K562 (cell line): ENCODE measurements at regions not wholly inside any gene's neighbourhood (a gene's known extent, or its start where the extent isn't known, plus 50 kb on each side); places are given as distances from the start of the nearest gene placed in this dataset.

Source experiments
- ATAC-seq: fragments of 200-7000 bp; cut with Tn5 transposase; 3 replicates; pipeline ENCODE4 v1.9.1; 2020; ENCODE audit warnings: moderate library complexity
- BruUV-seq: library from RNA; stranded (reverse); fragments of 400-500 nt; replicated peaks from 2 replicates; lab custom pipeline; 2021; lab: Mats Ljungman, UMichigan
- CTCF ChIA-PET: fragments of 300-600 bp; formaldehyde crosslinking; extraction: SDS; loops from one replicate; lab custom pipeline; 2021; ENCODE audit warnings: low intra/inter-chr PET ratio; lab: Yijun Ruan, JAX
- POLR2A ChIA-PET: fragments of 300-600, 350-650 bp; sonication (Branson Sonifier 250); formaldehyde crosslinking; extraction: SDS; loops from one replicate; lab custom pipeline; 2021; ENCODE audit warnings: antibody characterized with exemption, inconsistent platforms; lab: Yijun Ruan, JAX
- DNase-seq, 4 experiments: peaks; one replicate each; pipeline versions ENCODE4 v3.0.0 to v3.0.0-alpha.2; 2011 to 2018; ENCODE audit warnings: low spot score in 3 of 4, mixed read lengths in 3 of 4; ENCODE audit errors: extremely low read depth in 1 of 4
- FAIRE-seq: peaks from 2 replicates; lab custom pipeline; 2011; peaks lifted over from hg19 to GRCh38; lab: Jason Lieb, UNC
- H2AFZ ChIP-seq: 2 replicates; pipeline ENCODE4 v1.6.0; 2011; ENCODE audit warnings: low read depth, low read length, control low read depth, inconsistent platforms
- H3K27ac ChIP-seq: fragments of 200-600 bp; 3 replicates; pipeline ENCODE4 v1.8.0; 2011; ENCODE audit warnings: low read depth, mild to moderate bottlenecking, control low read depth, inconsistent platforms, low read length, moderate library complexity, mixed read lengths; ENCODE audit errors: extremely low read depth
- H3K27me3 ChIP-seq, 2 experiments: fragments of 300-600 bp in 1 of 2; 2 replicates in 1 of 2; 3 replicates in 1 of 2; pipeline versions ENCODE4 v1.6.0 to v1.8.0; 2011; ENCODE audit warnings: inconsistent platforms in 2 of 2, low read length in 2 of 2, mild to moderate bottlenecking in 1 of 2, mixed read lengths in 1 of 2, moderate library complexity in 1 of 2; ENCODE audit not compliant: control insufficient read depth in 2 of 2, insufficient read depth in 2 of 2
- H3K36me3 ChIP-seq: fragments of 300-600 bp; 3 replicates; pipeline ENCODE4 v1.8.0; 2011; ENCODE audit warnings: mild to moderate bottlenecking, low read length, inconsistent platforms; ENCODE audit not compliant: control insufficient read depth, insufficient read depth
- H3K4me1 ChIP-seq, 2 experiments: fragments of 200-600 bp in 1 of 2; replicated peaks in 1 of 2; 2 replicates in 1 of 2; 3 replicates in 1 of 2; pipeline versions ENCODE4 v1.5.1 to v1.8.0; 2011; ENCODE audit warnings: inconsistent platforms in 2 of 2, low read length in 2 of 2, mild to moderate bottlenecking in 1 of 2, mixed read lengths in 1 of 2, moderate library complexity in 1 of 2; ENCODE audit not compliant: control insufficient read depth in 2 of 2, insufficient read depth in 2 of 2
- H3K4me2 ChIP-seq: 2 replicates; pipeline ENCODE4 v1.6.1; 2011; ENCODE audit warnings: low read length, control low read depth, inconsistent platforms, mixed read lengths; ENCODE audit not compliant: insufficient read depth
- H3K4me3 ChIP-seq: fragments of 200-600 bp; sonication (generic), shearing (Covaris generic); 2 replicates; pipeline ENCODE4 v1.5.1; 2016; ENCODE audit warnings: control low read depth, inconsistent platforms
- H3K79me2 ChIP-seq: fragments of 200-600 bp; 3 replicates; pipeline ENCODE4 v1.8.0; 2011; ENCODE audit warnings: low read length, inconsistent platforms; ENCODE audit not compliant: control insufficient read depth, insufficient read depth
- H3K9ac ChIP-seq, 2 experiments: 2 replicates each; pipeline versions ENCODE4 v1.6.0 to v1.6.1; 2011; ENCODE audit warnings: low read depth in 2 of 2, low read length in 2 of 2, control low read depth in 1 of 2, inconsistent platforms in 1 of 2, mild to moderate bottlenecking in 1 of 2, mixed read lengths in 1 of 2; ENCODE audit not compliant: insufficient read depth in 1 of 2
- H3K9me1 ChIP-seq: one replicate; pipeline ENCODE4 v1.6.0; 2011; ENCODE audit warnings: inconsistent platforms, mild to moderate bottlenecking, low read length, moderate library complexity; ENCODE audit not compliant: control insufficient read depth, insufficient read depth
- H3K9me3 ChIP-seq: replicated peaks from 2 replicates; pipeline ENCODE4 v1.5.1; 2011; ENCODE audit warnings: low read depth, low read length, inconsistent platforms; ENCODE audit not compliant: control insufficient read depth, insufficient read depth
- H4K20me1 ChIP-seq: replicated peaks from 2 replicates; pipeline ENCODE4 v1.6.1; 2011; ENCODE audit warnings: low read length, inconsistent platforms, mixed read lengths; ENCODE audit not compliant: control insufficient read depth, insufficient read depth
- EP400 ChIP-seq: fragments of 450-650 bp; IDR thresholded peaks from 2 replicates; pipeline ENCODE4 v1.6.1; 2017; ENCODE audit warnings: antibody characterized with exemption, mild to moderate bottlenecking, moderate library complexity
- MTF1 ChIP-seq: fragments of 250-450 bp; sonication (Bioruptor Pico); IDR thresholded peaks from 2 replicates; pipeline ENCODE4 v1.9.0; 2021; ENCODE audit warnings: moderate library complexity, mild to moderate bottlenecking, inconsistent platforms, borderline replicate concordance
- ZNF318 ChIP-seq, 2 experiments: fragments of 450-650 bp; IDR thresholded peaks; 2 replicates each; pipeline ENCODE4 v1.6.1; 2016; ENCODE audit warnings: mild to moderate bottlenecking in 2 of 2, borderline replicate concordance in 1 of 2, low read depth in 1 of 2, moderate library complexity in 1 of 2
- WGBS: fragments of 100-300 bp; shearing (Covaris generic); methylation state at CpG from one replicate; pipeline ENCODE4 v1.1.6; 2016; ENCODE audit warnings: low coverage, mixed read lengths; ENCODE audit not compliant: insufficient coverage; ENCODE audit errors: missing lambda C conversion rate; 5-methylcytosine and 5-hydroxymethylcytosine counted together
- in situ Hi-C: fragments of 300-500 bp; cut with MboI; formaldehyde crosslinking; loops from 4 replicates; pipeline ENCODE4 v1.15.0; 2018; ENCODE audit warnings: inconsistent platforms, mixed read lengths
- intact Hi-C: fragments of 100-400 bp; cut with micrococcal nuclease; formaldehyde crosslinking; loops from 2 replicates; pipeline ENCODE4 v1.14.2; 2022
- TF ChIP-seq, protein P1 (sequence below): fragments of 450-650 bp; IDR thresholded peaks from 2 replicates; pipeline ENCODE4 v1.6.1; 2016; ENCODE audit warnings: mild to moderate bottlenecking
- TF ChIP-seq, protein P2 (sequence below): fragments of 450-650 bp; IDR thresholded peaks from 2 replicates; pipeline ENCODE4 v1.6.1; 2017; ENCODE audit warnings: antibody characterized with exemption, mild to moderate bottlenecking
- TF ChIP-seq, protein P3 (sequence below): sonication (generic); formaldehyde crosslinking; IDR thresholded peaks from 2 replicates; pipeline ENCODE4 v1.8.0; 2022; ENCODE audit warnings: mild to moderate bottlenecking, missing genetic modification reagents

DNA sequence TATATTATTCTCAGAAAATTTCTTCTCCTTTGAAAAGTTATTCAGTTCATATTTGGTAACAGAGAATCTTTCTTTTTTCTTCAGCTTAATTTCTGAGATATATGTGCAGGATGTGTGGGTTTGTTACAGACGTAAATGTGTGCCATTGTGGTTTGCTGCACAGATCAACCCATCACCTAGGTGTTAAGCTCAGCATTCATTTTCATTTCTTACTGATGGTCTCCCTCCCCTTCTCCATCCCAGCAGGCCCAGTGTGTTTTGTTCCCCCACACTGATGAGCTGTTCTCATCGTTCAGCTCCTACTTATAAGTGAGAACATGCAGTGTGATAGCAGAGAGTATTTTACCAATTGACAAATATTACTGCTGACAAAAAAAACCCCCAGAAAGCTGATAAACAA, 330.0 kb upstream of the CHD1 start:
- 0% methylated on average over 2 of the region's 2 CpGs for WGBS
- Histone ChIP-seq H3K9me3 (no peaks in the 10 kb centered on the region), H3K27me3 (no peaks in the 10 kb centered on the region), H3K36me3 (no peaks in the 10 kb centered on the region), H2AFZ (no peak overlapping the region), H3K9me1 (no peaks in the 10 kb centered on the region), H4K20me1 (no peaks in the 10 kb centered on the region), H3K79me2 (no peaks in the 10 kb centered on the region), H3K9ac (no peak overlapping the region), H3K27ac (no peak overlapping the region), H3K4me2 (no peak overlapping the region), H3K4me3 (no peak overlapping the region), H3K4me1 (no peaks in the 10 kb centered on the region)
- intact Hi-C loops (no loop called here), in situ Hi-C loops (no loop called here)
- ChIA-PET POLR2A (no interaction called here), CTCF (no interaction called here)
- no peak for DNase-seq
- no TSS peak for BruUV-seq
- no peak for ATAC-seq
- FAIRE-seq, result no peak
- TF ChIP-seq, protein P1, sequence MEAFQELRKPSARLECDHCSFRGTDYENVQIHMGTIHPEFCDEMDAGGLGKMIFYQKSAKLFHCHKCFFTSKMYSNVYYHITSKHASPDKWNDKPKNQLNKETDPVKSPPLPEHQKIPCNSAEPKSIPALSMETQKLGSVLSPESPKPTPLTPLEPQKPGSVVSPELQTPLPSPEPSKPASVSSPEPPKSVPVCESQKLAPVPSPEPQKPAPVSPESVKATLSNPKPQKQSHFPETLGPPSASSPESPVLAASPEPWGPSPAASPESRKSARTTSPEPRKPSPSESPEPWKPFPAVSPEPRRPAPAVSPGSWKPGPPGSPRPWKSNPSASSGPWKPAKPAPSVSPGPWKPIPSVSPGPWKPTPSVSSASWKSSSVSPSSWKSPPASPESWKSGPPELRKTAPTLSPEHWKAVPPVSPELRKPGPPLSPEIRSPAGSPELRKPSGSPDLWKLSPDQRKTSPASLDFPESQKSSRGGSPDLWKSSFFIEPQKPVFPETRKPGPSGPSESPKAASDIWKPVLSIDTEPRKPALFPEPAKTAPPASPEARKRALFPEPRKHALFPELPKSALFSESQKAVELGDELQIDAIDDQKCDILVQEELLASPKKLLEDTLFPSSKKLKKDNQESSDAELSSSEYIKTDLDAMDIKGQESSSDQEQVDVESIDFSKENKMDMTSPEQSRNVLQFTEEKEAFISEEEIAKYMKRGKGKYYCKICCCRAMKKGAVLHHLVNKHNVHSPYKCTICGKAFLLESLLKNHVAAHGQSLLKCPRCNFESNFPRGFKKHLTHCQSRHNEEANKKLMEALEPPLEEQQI, result no peak
- TF ChIP-seq, protein P2, sequence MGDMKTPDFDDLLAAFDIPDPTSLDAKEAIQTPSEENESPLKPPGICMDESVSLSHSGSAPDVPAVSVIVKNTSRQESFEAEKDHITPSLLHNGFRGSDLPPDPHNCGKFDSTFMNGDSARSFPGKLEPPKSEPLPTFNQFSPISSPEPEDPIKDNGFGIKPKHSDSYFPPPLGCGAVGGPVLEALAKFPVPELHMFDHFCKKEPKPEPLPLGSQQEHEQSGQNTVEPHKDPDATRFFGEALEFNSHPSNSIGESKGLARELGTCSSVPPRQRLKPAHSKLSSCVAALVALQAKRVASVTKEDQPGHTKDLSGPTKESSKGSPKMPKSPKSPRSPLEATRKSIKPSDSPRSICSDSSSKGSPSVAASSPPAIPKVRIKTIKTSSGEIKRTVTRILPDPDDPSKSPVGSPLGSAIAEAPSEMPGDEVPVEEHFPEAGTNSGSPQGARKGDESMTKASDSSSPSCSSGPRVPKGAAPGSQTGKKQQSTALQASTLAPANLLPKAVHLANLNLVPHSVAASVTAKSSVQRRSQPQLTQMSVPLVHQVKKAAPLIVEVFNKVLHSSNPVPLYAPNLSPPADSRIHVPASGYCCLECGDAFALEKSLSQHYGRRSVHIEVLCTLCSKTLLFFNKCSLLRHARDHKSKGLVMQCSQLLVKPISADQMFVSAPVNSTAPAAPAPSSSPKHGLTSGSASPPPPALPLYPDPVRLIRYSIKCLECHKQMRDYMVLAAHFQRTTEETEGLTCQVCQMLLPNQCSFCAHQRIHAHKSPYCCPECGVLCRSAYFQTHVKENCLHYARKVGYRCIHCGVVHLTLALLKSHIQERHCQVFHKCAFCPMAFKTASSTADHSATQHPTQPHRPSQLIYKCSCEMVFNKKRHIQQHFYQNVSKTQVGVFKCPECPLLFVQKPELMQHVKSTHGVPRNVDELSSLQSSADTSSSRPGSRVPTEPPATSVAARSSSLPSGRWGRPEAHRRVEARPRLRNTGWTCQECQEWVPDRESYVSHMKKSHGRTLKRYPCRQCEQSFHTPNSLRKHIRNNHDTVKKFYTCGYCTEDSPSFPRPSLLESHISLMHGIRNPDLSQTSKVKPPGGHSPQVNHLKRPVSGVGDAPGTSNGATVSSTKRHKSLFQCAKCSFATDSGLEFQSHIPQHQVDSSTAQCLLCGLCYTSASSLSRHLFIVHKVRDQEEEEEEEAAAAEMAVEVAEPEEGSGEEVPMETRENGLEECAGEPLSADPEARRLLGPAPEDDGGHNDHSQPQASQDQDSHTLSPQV, result no peak
- TF ChIP-seq ZNF318 (IDR thresholded peaks at IDR 0.05; ENCODE audit: borderline replicate concordance in 1 of 2, low read depth in 1 of 2) (no peak), MTF1 (CRISPR knock-in tag) (no peak), EP400 (no peak)
- TF ChIP-seq, protein P3, sequence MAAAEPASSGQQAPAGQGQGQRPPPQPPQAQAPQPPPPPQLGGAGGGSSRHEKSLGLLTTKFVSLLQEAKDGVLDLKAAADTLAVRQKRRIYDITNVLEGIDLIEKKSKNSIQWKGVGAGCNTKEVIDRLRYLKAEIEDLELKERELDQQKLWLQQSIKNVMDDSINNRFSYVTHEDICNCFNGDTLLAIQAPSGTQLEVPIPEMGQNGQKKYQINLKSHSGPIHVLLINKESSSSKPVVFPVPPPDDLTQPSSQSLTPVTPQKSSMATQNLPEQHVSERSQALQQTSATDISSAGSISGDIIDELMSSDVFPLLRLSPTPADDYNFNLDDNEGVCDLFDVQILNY (CRISPR knock-in tag), result no peak
